HG02852 (cell line): ENCODE measurements at regions not wholly inside any gene's neighbourhood (a gene's known extent, or its start where the extent isn't known, plus 50 kb on each side); places are given as distances from the start of the nearest gene placed in this dataset.
A peak's percentile ranks its signal among the peaks of the same experiment; 100 is the strongest.

Experiments
- ATAC-seq: cut with Tn5 transposase; IDR thresholded peaks from one replicate; pipeline ENCODE4 v1.9.1; 2021; ENCODE audit warnings: mild to moderate bottlenecking, moderate library complexity; ENCODE audit not compliant: unreplicated experiment

GRCh38 chr12:94722664-94723063 lies 72.3 kb upstream of the TMCC3 start:
- no peak for ATAC-seq

DNA sequence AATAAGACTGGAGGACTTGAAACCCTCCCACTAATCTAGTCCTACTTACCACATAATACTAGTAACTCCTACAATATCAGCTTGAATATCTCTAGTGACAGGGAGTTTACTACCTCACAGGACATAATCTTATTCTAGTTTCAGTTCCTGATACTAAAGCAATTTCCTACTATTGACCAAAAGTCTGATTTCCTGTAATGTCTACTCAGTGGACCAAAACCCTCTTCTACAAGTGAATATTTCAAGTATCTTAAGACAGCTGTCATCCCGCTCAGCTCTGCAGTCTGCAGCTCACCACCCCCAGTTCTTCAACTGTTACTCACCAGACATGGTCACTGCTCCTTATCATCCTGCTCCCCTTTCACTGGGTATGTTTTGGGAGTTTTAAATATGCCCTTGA lies 70.8 kb upstream of the TMCC3 start:
- ATAC-seq = peak; percentile 89

DNA sequence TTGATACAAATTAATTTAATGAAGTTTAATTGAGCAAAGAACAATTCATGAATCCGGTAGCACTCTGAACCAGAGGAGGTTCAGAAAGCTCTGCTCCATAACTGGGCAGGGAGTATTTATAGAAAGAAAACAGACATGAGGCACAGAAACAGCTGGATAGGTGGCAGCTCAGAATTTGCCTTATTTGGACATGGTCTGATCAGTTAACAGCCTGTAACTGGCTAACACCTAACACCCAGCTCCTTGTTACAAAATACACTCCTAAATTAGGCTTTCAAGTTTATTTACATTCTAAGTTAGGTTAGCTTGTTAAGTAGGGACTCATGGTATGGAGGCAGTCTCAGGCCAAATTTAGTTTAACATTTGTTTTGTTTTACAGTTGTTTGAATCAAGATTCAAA lies 67.8 kb upstream of the TMCC3 start:
- no peak for ATAC-seq

GRCh38 chr12:94717656-94718055 lies 67.3 kb upstream of the TMCC3 start:
- no peak for ATAC-seq

GRCh38 chr12:94717108-94717507 lies 66.8 kb upstream of the TMCC3 start:
- ATAC-seq = no peak

- no peak for ATAC-seq
These were observed 66.0 kb upstream of the TMCC3 start for GRCh38 chr12:94716339-94716738.

DNA sequence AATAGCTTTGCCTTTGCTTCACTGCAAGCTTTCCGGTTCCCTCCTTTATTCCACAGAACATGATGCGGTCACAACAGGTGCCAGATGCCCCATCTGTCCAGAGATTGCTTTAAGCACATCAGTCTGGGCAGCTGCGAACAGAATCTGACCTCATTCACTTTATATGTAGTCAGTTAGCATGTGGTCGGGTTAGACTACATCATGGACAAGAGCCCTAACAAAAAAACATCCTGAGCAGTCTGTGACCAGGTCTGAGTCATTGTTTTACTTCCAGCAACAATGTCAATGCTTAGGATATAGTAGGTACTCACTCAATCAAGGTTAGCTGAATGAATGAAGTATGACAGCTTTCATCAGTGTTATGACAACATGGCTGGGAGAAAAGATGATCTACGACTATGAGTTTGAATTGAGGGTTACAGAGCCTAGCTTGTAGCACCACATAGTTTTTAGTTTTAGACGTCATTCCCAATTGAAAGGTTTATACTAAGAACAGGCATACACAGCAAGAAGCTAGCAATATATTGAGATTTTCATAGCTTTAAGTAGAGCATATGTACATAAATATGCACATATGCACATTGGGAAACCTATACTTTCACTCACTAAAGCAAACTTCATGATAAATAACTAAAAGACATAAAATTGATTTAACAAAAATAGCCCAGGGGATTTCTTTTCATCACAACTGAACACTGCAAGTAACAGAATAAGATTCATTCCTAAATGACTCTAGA lies 64.2 kb upstream of the TMCC3 start:
- no peak for ATAC-seq

DNA sequence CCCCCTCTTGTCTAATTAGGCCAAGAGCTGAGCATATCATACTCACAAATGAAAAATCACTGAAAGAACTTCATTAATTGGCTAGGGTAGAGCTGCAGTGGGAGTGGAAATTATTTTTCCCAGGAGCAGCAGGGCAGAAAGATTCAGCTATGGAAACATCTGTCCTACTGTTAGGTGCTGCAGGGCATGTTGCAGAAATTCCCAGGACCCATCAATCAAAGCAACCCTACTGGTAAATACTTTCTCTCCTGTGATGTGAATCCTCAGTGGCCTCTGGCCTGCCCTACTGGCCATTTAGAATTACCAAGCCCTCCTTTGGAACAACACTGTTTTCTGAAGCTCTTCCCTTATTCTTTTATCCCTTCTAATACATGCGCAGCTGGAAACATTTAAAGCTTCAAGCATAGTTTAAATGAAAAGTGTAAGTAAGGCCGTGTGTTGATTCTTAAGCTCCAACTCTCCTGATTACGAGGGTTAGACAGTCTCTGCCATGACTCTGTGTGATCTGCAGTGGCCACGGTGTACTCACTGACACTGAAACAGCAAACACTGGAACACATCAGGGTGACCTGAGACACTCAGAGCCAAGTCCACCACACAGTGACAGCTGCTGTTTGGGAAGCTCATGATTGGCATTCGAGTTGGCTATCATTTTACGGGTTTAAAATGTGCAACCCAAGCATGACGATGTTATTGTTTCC lies 62.6 kb upstream of the TMCC3 start:
- no peak for ATAC-seq

GRCh38 chr12:94710933-94711332 lies 60.6 kb upstream of the TMCC3 start:
- ATAC-seq = no peak

DNA sequence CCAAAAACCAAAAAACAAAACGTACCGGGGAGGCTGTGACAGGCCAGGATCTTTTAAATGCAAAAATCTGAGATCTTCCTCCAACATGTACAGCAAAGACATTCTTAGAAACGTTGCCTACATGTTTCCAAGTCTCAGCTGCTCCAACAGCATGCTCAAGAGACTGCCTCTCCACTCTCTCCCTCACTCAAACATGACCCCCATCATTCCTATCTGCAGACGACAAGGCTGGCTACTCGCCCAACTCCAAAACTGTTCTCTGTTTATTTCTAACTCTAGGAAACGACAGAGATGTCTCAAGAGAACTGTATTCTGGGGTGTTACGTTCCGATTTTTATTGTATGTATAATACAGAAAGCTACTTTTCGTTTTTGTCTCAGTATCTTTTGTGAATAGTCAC lies 57.5 kb upstream of the TMCC3 start:
- ATAC-seq = no peak

- no peak for ATAC-seq
These were observed 56.7 kb upstream of the TMCC3 start for GRCh38 chr12:94707036-94707435.

DNA sequence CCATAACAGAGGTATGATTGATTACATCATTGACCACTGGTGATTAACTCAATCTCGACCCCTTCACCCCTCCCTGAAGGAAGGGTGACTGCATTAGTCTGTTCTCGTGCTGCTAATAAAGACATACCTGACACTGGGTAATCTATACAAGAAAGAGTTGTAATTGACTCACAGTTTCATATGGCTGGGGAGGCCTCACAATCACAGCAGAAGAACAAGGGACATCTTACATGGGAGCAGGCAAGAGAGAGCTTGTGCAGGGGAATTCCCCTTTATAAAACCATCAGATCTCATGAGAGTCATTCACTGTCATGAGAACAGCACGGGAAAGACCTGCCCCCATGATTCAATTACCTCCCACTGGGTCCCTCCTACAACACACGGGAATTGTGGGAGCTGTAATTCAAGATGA lies 55.9 kb upstream of the TMCC3 start:
- peak; percentile 74 for ATAC-seq

DNA sequence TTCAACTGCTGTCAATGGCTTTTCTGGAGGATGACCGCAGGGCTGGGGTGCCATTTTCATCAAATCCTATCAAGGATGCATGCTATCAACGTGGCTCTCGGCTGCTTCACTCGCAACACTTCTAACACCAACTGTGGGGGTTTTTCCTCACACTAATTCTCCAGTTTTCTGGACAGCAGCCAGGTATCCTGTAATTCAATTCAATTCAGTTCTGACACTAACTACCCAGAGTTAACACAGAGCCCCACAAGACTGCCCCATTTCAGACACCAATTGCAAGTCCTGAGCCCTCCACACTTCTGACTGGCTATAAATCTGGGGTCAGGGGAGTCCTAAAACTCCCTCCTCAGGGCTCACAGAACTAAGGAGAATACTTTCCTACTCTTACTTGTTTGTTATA lies 55.3 kb upstream of the TMCC3 start:
- no peak for ATAC-seq

DNA sequence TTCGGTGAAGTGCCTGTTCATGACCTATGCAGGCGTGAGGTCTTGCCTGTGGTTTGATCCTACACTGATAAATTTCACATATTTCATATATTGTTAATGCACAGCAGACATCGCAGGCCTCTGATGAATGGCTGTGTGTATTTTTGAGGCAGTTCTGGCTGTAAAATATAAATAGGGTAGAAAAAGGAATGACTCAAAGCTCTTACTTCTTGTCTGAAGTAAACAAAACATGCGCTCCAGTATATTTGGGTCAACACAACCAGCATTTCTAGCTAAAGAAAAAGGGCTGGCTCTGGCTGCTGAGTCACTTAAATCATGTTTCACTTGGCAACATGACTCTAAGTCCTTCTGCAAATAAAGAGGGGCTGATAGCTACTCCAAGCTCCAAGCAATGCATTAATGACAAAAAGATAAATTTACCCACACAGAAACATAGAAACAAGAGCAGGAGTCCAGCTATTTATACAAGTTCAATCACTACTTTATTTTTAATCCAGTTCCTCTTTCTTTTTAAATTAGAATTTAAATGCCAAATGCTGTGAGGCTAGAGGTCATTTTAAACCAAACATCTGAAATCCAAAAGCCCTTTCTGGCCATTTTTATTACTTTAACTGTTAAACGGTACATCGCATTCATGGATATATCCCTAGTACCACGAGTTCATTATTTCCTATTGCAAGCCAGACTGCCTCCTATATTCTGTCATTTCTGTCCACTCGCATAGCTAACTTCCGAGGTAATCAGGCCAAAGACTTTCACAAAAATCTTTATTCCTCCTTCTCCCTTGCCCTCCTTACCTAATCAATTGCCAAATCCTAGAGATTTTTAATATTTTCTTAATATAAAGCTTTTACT lies 54.3 kb upstream of the TMCC3 start:
- ATAC-seq = no peak

GRCh38 chr12:94702696-94703095 lies 52.3 kb upstream of the TMCC3 start:
- ATAC-seq = no peak

GRCh38 chr12:94701711-94702110 lies 51.4 kb upstream of the TMCC3 start:
- no peak for ATAC-seq

- ATAC-seq = no peak
These were observed 50.3 kb upstream of the TMCC3 start for GRCh38 chr12:94700662-94701061.
